IMR-90 (cell line): ENCODE measurements at regions not wholly inside any gene's neighbourhood (a gene's known extent, or its start where the extent isn't known, plus 50 kb on each side); places are given as distances from the start of the nearest gene placed in this dataset.

Source experiments
- ATAC-seq: fragments of 200-7000 bp; cut with Tn5 transposase; 2 replicates; pipeline ENCODE4 v1.9.1; 2020; ENCODE audit warnings: low read depth, mild to moderate bottlenecking, moderate library complexity
- BruUV-seq: library from RNA; stranded (reverse); fragments of 400-500 nt; replicated peaks from 2 replicates; lab custom pipeline; 2021; lab: Mats Ljungman, UMichigan
- CTCF ChIA-PET: fragments of 300-600 bp; formaldehyde crosslinking; extraction: SDS; loops from one replicate; lab custom pipeline; 2021; ENCODE audit warnings: antibody characterized with exemption; lab: Yijun Ruan, JAX
- POLR2A ChIA-PET: fragments of 300-600 bp; sonication (Branson Sonifier 250); formaldehyde crosslinking; loops from one replicate; lab custom pipeline; 2022; ENCODE audit warnings: antibody characterized with exemption; ENCODE audit not compliant: unreplicated experiment; lab: Charles Lee
- DNase-seq: peaks from one replicate; pipeline ENCODE4 v3.0.0; 2013
- H2AFZ ChIP-seq: replicated peaks from 2 replicates; pipeline ENCODE3; 2013; ENCODE audit warnings: low read length, mild to moderate bottlenecking; ENCODE audit not compliant: poor library complexity
- H2AK5ac ChIP-seq: 2 replicates; pipeline ENCODE4 v1.6.1; 2013; ENCODE audit warnings: low read depth, low read length, inconsistent platforms
- H2AK9ac ChIP-seq: replicated peaks from 2 replicates; pipeline ENCODE3; 2013; ENCODE audit warnings: mild to moderate bottlenecking, low read depth, low read length, moderate library complexity; ENCODE audit not compliant: poor library complexity
- H2BK120ac ChIP-seq: 2 replicates; pipeline ENCODE4 v1.6.1; 2013; ENCODE audit warnings: low read depth, low read length, inconsistent platforms
- H2BK15ac ChIP-seq: 3 replicates; pipeline ENCODE4 v1.6.1; 2013; ENCODE audit warnings: low read depth, low read length, inconsistent platforms
- H2BK20ac ChIP-seq: 2 replicates; pipeline ENCODE4 v1.6.1; 2013; ENCODE audit warnings: low read depth, mild to moderate bottlenecking, inconsistent platforms, low read length, moderate library complexity
- H2BK5ac ChIP-seq: 2 replicates; pipeline ENCODE4 v1.6.1; 2013; ENCODE audit warnings: mild to moderate bottlenecking, low read depth, low read length, inconsistent platforms; ENCODE audit not compliant: poor library complexity, severe bottlenecking
- H3K14ac ChIP-seq: replicated peaks from 2 replicates; pipeline ENCODE4 v1.6.1; 2013; ENCODE audit warnings: low read depth, low read length, inconsistent platforms
- H3K18ac ChIP-seq: 2 replicates; pipeline ENCODE4 v1.6.1; 2013; ENCODE audit warnings: low read depth, low read length, control low read depth
- H3K23ac ChIP-seq: 2 replicates; pipeline ENCODE4 v1.6.1; 2013; ENCODE audit warnings: low read depth, low read length, inconsistent platforms
- H3K27ac ChIP-seq: 2 replicates; pipeline ENCODE4 v1.5.1; 2013; ENCODE audit warnings: mild to moderate bottlenecking, control low read depth, low read length; ENCODE audit not compliant: insufficient read depth
- H3K27me3 ChIP-seq: 2 replicates; pipeline ENCODE4 v1.6.1; 2013; ENCODE audit warnings: low read length; ENCODE audit not compliant: control insufficient read depth, insufficient read depth
- H3K36me3 ChIP-seq: 2 replicates; pipeline ENCODE4 v1.6.1; 2013; ENCODE audit warnings: low read length, mixed read lengths; ENCODE audit not compliant: control insufficient read depth, insufficient read depth
- H3K4ac ChIP-seq: 2 replicates; pipeline ENCODE4 v1.6.1; 2013; ENCODE audit warnings: low read depth, low read length, inconsistent platforms
- H3K4me1 ChIP-seq: 2 replicates; pipeline ENCODE4 v1.6.1; 2013; ENCODE audit warnings: low read length, mixed read lengths; ENCODE audit not compliant: control insufficient read depth, insufficient read depth
- H3K4me2 ChIP-seq: 2 replicates; pipeline ENCODE4 v1.6.1; 2013; ENCODE audit warnings: low read depth, mild to moderate bottlenecking, control low read depth, low read length, moderate library complexity
- H3K4me3 ChIP-seq: 2 replicates; pipeline ENCODE4 v1.5.1; 2013; ENCODE audit warnings: low read depth, mild to moderate bottlenecking, control low read depth, low read length, moderate library complexity; ENCODE audit not compliant: insufficient read depth
- H3K56ac ChIP-seq: 2 replicates; pipeline ENCODE4 v1.6.1; 2013; ENCODE audit warnings: low read length, inconsistent platforms; ENCODE audit not compliant: insufficient read depth; ENCODE audit errors: extremely low read depth
- H3K79me1 ChIP-seq, 2 experiments: 2 replicates each; pipeline ENCODE4 v1.6.1; 2013; ENCODE audit warnings: low read length in 2 of 2, inconsistent platforms in 1 of 2, low read depth in 1 of 2
- H3K9ac ChIP-seq: 2 replicates; pipeline ENCODE4 v1.6.1; 2013; ENCODE audit warnings: low read depth, low read length, control low read depth
- H3K9me1 ChIP-seq: 2 replicates; pipeline ENCODE4 v1.6.1; 2013; ENCODE audit warnings: low read length, inconsistent platforms; ENCODE audit not compliant: insufficient read depth
- H3K9me3 ChIP-seq: 2 replicates; pipeline ENCODE4 v1.6.1; 2013; ENCODE audit warnings: low read length; ENCODE audit not compliant: control insufficient read depth, insufficient read depth
- H4K20me1 ChIP-seq: 2 replicates; pipeline ENCODE4 v1.6.1; 2013; ENCODE audit warnings: low read length, inconsistent platforms; ENCODE audit not compliant: insufficient read depth
- H4K5ac ChIP-seq: 2 replicates; pipeline ENCODE4 v1.6.1; 2013; ENCODE audit warnings: mild to moderate bottlenecking, low read depth, low read length, control low read depth
- H4K8ac ChIP-seq, 2 experiments: 2 replicates each; pipeline ENCODE4 v1.6.1; 2013; ENCODE audit warnings: low read depth in 2 of 2, low read length in 2 of 2, control low read depth in 1 of 2, inconsistent platforms in 1 of 2
- H4K91ac ChIP-seq: 2 replicates; pipeline ENCODE4 v1.6.1; 2013; ENCODE audit warnings: low read depth, low read length, inconsistent platforms; ENCODE audit not compliant: insufficient read depth
- CEBPB ChIP-seq: IDR thresholded peaks from 2 replicates; pipeline ENCODE4 v1.6.1; 2012; ENCODE audit warnings: low read depth, low read length, improper control_type of control experiment
- MAZ ChIP-seq: IDR thresholded peaks from 2 replicates; pipeline ENCODE4 v1.6.1; 2012; ENCODE audit warnings: low read depth, mild to moderate bottlenecking, low read length, improper control_type of control experiment, moderate library complexity, borderline replicate concordance
- RCOR1 ChIP-seq: IDR thresholded peaks from 2 replicates; pipeline ENCODE4 v1.6.1; 2012; ENCODE audit warnings: mild to moderate bottlenecking, low read length, improper control_type of control experiment; ENCODE audit not compliant: insufficient replicate concordance
- WGBS, 2 experiments: methylation state at CpG; one replicate each; pipeline versions ENCODE4 v1.1.5 to v1.1.7; 2013; ENCODE audit warnings: missing lambda C conversion rate in 2 of 2; ENCODE audit not compliant: insufficient read length in 1 of 2; ENCODE audit errors: extremely low coverage in 2 of 2; 5-methylcytosine and 5-hydroxymethylcytosine counted together
- dilution Hi-C: fragments of 300-500 bp; cut with HindIII; formaldehyde crosslinking; loops from one replicate; pipeline ENCODE4 v1.14.3; 2018; ENCODE audit warnings: low sequenced_read_pairs; ENCODE audit not compliant: unreplicated experiment
- in situ Hi-C: fragments of 300-500 bp; cut with MboI; formaldehyde crosslinking; loops from 3 replicates; pipeline ENCODE4 v1.14.3; 2019; ENCODE audit warnings: low sequenced_read_pairs, inconsistent platforms, mixed read lengths
- intact Hi-C: fragments of 100-400 bp; cut with micrococcal nuclease; formaldehyde crosslinking; loops from 2 replicates; pipeline ENCODE4 v1.10.0; 2022

- H2BK15ac ChIP-seq = no peak overlapping the region
Observed at GRCh38 chr2:138219961-138220360, 255.7 kb downstream of the HNMT start.

More at GRCh38 chr2:138219961-138220360, 255.7 kb downstream of the HNMT start:
- no TSS peak for BruUV-seq
- Histone ChIP-seq H2BK120ac (no peak overlapping the region), H3K36me3 (no peaks in the 10 kb centered on the region), H3K4me3 (no peak overlapping the region), H3K23ac (no peak overlapping the region), H3K27me3 (no peaks in the 10 kb centered on the region), H2BK20ac (no peak overlapping the region), H2AK5ac (no peak overlapping the region), H3K56ac (no peak overlapping the region), H3K27ac (no peak overlapping the region), H3K9ac (no peak overlapping the region), H2AK9ac (no peak overlapping the region), H4K8ac (no peak overlapping the region), H3K4me2 (no peak overlapping the region), H3K18ac (no peak overlapping the region), H4K5ac (no peak overlapping the region), H3K4ac (no peak overlapping the region), H2AFZ (no peak overlapping the region), H3K4me1 (no peaks in the 10 kb centered on the region), H3K14ac (no peak overlapping the region), H2BK5ac (no peak overlapping the region), H4K20me1 (no peaks in the 10 kb centered on the region), H3K9me1 (no peaks in the 10 kb centered on the region), H4K91ac (no peak overlapping the region), H3K9me3 (no peaks in the 10 kb centered on the region), H3K79me1 (no peaks in the 10 kb centered on the region)
- ATAC-seq (no peak), DNase-seq (no peak)
- WGBS, 2 experiments = no CpG with 5 or more reads among the region's 5 CpGs
- in situ Hi-C loops = no loop called here
- CTCF ChIA-PET = interaction anchor here (0.6 kb wide), 1 partner anchor 423 kb away, joined by 3 read pairs; no protein-coding TSS in a partner anchor
- intact Hi-C loops = no loop called here
- TF ChIP-seq MAZ (no peak), CEBPB (no peak), RCOR1 (no peak)
- POLR2A ChIA-PET = no interaction called here
- dilution Hi-C loops = no loop called here
